DND-41 (cell line): ENCODE measurements at regions not wholly inside any gene's neighbourhood (a gene's known extent, or its start where the extent isn't known, plus 50 kb on each side); places are given as distances from the start of the nearest gene placed in this dataset.

Experiments used
- ATAC-seq: fragments of 200-7000 bp; cut with Tn5 transposase; 3 replicates; pipeline ENCODE4 v1.9.1; 2021; ENCODE audit warnings: low read depth; ENCODE audit not compliant: insufficient read depth
- DNase-seq: peaks from one replicate; pipeline ENCODE4 v3.0.0-alpha.2; 2020
- H2AFZ ChIP-seq: 2 replicates; pipeline ENCODE4 v1.6.0; 2012; ENCODE audit warnings: low read depth, low read length
- H3K27ac ChIP-seq: 2 replicates; pipeline ENCODE4 v1.5.1; 2012; ENCODE audit warnings: low read length, inconsistent platforms
- H3K27me3 ChIP-seq: fragments of 200-600 bp; sonication (generic); 2 replicates; pipeline ENCODE4 v1.6.0; 2012; ENCODE audit warnings: low read length, mild to moderate bottlenecking, inconsistent platforms; ENCODE audit not compliant: insufficient read depth, poor library complexity
- H3K36me3 ChIP-seq: 2 replicates; pipeline ENCODE4 v1.5.1; 2012; ENCODE audit warnings: low read length, inconsistent platforms; ENCODE audit not compliant: insufficient read depth
- H3K4me1 ChIP-seq: 2 replicates; pipeline ENCODE4 v1.5.1; 2012; ENCODE audit warnings: mild to moderate bottlenecking, low read length; ENCODE audit not compliant: insufficient read depth
- H3K4me2 ChIP-seq: 2 replicates; pipeline ENCODE4 v1.6.0; 2012; ENCODE audit warnings: mild to moderate bottlenecking, moderate library complexity, low read length, inconsistent platforms; ENCODE audit not compliant: insufficient read depth
- H3K4me3 ChIP-seq, 2 experiments: fragments of 200-600 bp in 1 of 2; shearing (Covaris generic) in 1 of 2; 2 replicates each; pipeline ENCODE4 v1.5.1; 2012 to 2016; ENCODE audit warnings: inconsistent platforms in 2 of 2, low read length in 2 of 2, mild to moderate bottlenecking in 2 of 2, low read depth in 1 of 2, moderate library complexity in 1 of 2
- H3K79me2 ChIP-seq: 2 replicates; pipeline ENCODE4 v1.6.0; 2012; ENCODE audit warnings: low read length, inconsistent platforms; ENCODE audit not compliant: insufficient read depth
- H3K9ac ChIP-seq: 2 replicates; pipeline ENCODE4 v1.6.0; 2012; ENCODE audit warnings: low read depth, mild to moderate bottlenecking, inconsistent platforms, low read length, moderate library complexity
- H3K9me3 ChIP-seq: 2 replicates; pipeline ENCODE4 v1.5.1; 2012; ENCODE audit warnings: low read length, moderate library complexity, mild to moderate bottlenecking, inconsistent platforms; ENCODE audit not compliant: insufficient read depth, severe bottlenecking
- H4K20me1 ChIP-seq: 2 replicates; pipeline ENCODE4 v1.6.0; 2012; ENCODE audit warnings: low read length; ENCODE audit not compliant: insufficient read depth
- CTCF ChIP-seq: IDR thresholded peaks from 2 replicates; pipeline ENCODE4 v1.5.1; 2012; ENCODE audit warnings: borderline replicate concordance, low read length, moderate library complexity, mild to moderate bottlenecking; ENCODE audit not compliant: poor library complexity, severe bottlenecking; ENCODE audit errors: extremely low read depth
- EZH2 ChIP-seq: IDR thresholded peaks from 3 replicates; pipeline ENCODE4 v1.6.1; 2012; ENCODE audit warnings: borderline replicate concordance, low read depth, mild to moderate bottlenecking, moderate library complexity, low read length, inconsistent platforms; ENCODE audit not compliant: severe bottlenecking

GRCh38 chr2:204170411-204170810 lies 233.8 kb downstream of the ICOS start:
- H3K4me1 ChIP-seq: no peaks in the 10 kb centered on the region
- ATAC-seq (no peak), DNase-seq (no peak)
- no peaks in the 10 kb centered on the region for H4K20me1 ChIP-seq
- no peak overlapping the region for H3K4me2 ChIP-seq
- H3K36me3 ChIP-seq: no peaks in the 10 kb centered on the region
- no peak overlapping the region for H3K27ac ChIP-seq
- H3K27me3 ChIP-seq: peaks cover 10% of the 10 kb centered on the region
- TF ChIP-seq CTCF: no peak
- TF ChIP-seq EZH2: no peak
- H2AFZ ChIP-seq: no peak overlapping the region
- no peak overlapping the region for H3K4me3 ChIP-seq
- no peak overlapping the region for H3K9ac ChIP-seq
- no peaks in the 10 kb centered on the region for H3K79me2 ChIP-seq
- no peaks in the 10 kb centered on the region for H3K9me3 ChIP-seq

DNA sequence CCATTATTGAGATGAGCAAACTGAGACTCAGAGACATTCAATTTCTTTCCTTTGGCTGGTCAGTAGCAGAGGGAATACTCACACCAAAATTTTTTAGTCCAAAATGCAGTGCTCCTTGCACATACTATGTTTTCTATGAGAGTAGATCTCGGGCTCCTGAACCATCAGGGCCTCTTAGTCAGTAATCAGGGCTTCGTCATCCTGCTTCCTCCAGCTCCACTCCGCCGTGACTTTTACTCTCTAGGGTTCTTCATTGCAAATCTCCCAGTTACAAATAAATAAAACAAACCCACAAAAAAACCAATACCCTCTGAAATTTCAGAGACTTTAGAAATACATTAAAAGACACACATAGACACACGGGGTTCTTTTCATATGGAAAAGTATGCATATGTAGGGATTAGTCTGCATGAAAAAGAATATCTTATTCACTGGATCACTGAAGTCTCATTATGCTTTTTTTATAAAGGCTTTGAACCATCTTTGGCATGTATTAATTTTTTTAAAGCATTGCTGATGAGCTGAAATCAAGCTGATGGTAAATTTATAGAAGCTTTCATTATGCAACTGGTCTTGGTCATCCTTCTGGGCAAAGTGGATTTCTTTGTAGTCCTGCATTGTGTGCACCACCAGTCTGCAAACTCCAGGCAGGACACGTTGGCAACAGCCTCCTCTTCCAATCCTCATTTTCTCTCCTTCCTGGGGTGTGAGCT lies 235.0 kb downstream of the ICOS start:
- H3K36me3 ChIP-seq: no peaks in the 10 kb centered on the region
- H3K4me3 ChIP-seq: no peak overlapping the region
- no peak overlapping the region for H3K4me2 ChIP-seq
- ATAC-seq (no peak), DNase-seq (no peak)
- no peak overlapping the region for H3K9ac ChIP-seq
- no peak overlapping the region for H3K27ac ChIP-seq
- TF ChIP-seq CTCF (no peak), EZH2 (no peak)
- H4K20me1 ChIP-seq: no peaks in the 10 kb centered on the region
- peaks cover 12% of the 10 kb centered on the region for H3K27me3 ChIP-seq
- no peaks in the 10 kb centered on the region for H3K9me3 ChIP-seq
- no peaks in the 10 kb centered on the region for H3K4me1 ChIP-seq
- H2AFZ ChIP-seq: no peak overlapping the region
- no peaks in the 10 kb centered on the region for H3K79me2 ChIP-seq

- no peak overlapping the region for H3K4me2 ChIP-seq
- H3K4me3 ChIP-seq: no peak overlapping the region
- DNase-seq (no peak), ATAC-seq (no peak)
- no peaks in the 10 kb centered on the region for H3K9me3 ChIP-seq
- no peak for TF ChIP-seq CTCF
- no peak for TF ChIP-seq EZH2
- H2AFZ ChIP-seq: no peak overlapping the region
- no peaks in the 10 kb centered on the region for H4K20me1 ChIP-seq
- no peaks in the 10 kb centered on the region for H3K79me2 ChIP-seq
- H3K27me3 ChIP-seq: peaks cover 16% of the 10 kb centered on the region
- H3K9ac ChIP-seq: no peak overlapping the region
- H3K4me1 ChIP-seq: no peaks in the 10 kb centered on the region
- no peak overlapping the region for H3K27ac ChIP-seq
- no peaks in the 10 kb centered on the region for H3K36me3 ChIP-seq
Observed at GRCh38 chr2:204172145-204172600, 235.6 kb downstream of the ICOS start.

DNA sequence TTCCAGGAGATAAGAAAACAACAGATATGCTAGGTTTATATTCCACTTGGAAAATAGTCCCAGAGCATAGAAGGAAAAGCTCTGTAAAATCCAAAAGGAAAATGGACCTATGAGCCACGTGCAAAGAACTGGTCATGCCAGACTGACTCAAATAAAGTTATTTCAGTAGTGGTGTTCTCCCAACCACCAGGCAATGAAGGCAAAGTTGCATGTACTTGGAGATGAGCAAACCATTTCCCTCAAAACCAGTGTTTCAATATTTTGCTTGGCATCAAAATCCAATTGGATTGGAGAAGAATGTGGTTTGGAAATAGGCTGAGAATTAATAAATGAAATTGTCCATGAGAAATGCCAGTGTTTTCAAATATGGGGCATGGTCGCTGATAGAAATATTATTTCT lies 237.5 kb downstream of the ICOS start:
- no peak overlapping the region for H3K4me3 ChIP-seq
- TF ChIP-seq CTCF: no peak
- H2AFZ ChIP-seq: no peak overlapping the region
- peaks cover 17% of the 10 kb centered on the region for H3K27me3 ChIP-seq
- no peaks in the 10 kb centered on the region for H3K79me2 ChIP-seq
- no peaks in the 10 kb centered on the region for H3K9me3 ChIP-seq
- DNase-seq: no peak
- H3K4me2 ChIP-seq: no peak overlapping the region
- H3K27ac ChIP-seq: no peak overlapping the region
- ATAC-seq: no peak
- H3K9ac ChIP-seq: no peak overlapping the region
- no peaks in the 10 kb centered on the region for H3K4me1 ChIP-seq
- no peaks in the 10 kb centered on the region for H4K20me1 ChIP-seq
- H3K36me3 ChIP-seq: no peaks in the 10 kb centered on the region
